GM18517 (cell line): ENCODE measurements at regions not wholly inside any gene's neighbourhood (a gene's known extent, or its start where the extent isn't known, plus 50 kb on each side); places are given as distances from the start of the nearest gene placed in this dataset.
"Not testable (repeated sequence)": the region's sequence is repeated elsewhere in the genome, so short reads cannot be mapped to it uniquely, and the experiment has no call there.

ENCODE experiments used
- ATAC-seq: cut with Tn5 transposase; IDR thresholded peaks from one replicate; pipeline ENCODE4 v1.9.1; 2021; ENCODE audit warnings: mild to moderate bottlenecking, moderate library complexity; ENCODE audit not compliant: unreplicated experiment

DNA sequence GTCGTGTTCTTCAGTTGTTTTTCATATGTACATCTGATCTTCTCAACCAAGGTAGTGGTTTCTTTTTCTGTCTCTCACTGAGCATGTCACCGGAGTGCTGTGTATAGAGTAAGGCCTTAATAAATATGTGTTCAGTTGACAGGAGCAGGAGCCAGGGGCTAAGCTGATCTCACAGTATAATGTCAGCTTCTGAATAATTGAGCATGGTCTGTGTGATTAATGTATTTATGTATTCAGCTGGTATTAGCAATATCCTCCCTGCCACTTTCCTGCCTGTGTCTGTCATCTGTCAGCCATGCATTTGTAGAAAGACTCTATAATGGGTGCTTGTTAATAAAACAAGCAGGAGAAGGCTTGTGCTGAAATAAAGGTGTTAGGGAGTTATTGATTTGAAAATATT lies 198.9 kb downstream of the ADCYAP1 start:
- ATAC-seq = no peak

DNA sequence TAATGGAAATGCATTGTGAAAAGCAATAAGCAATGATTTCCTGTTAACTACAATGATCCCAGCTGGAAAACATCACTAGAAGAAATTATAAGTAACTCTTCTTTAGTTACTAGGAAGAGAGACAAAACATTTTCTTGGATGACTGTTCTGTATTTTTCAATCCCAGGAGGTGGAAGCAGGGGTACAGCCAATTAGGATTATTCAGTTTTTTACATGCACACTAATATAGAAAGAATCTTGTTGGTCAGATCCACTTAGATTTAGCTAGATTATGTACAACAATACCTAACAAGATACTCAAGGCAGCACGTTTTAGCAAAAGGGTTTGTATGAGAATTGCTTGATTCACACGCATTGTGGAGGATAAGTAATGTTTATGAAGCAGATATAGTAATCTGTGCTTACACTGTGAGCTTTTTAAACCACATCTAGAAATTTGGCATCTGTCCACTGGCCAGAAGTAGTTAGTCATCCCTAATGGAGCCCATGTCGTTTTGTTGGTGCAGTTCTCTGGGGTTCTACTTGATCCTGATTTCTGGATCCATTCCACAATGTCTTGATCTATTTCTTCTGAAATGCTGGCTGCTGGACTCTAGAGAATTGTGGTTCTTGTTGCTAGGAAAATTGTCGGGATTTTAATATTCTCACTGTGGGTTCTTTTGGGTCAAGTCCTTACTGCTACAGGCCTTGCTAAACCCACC lies 199.7 kb downstream of the ADCYAP1 start:
- ATAC-seq = no peak

DNA sequence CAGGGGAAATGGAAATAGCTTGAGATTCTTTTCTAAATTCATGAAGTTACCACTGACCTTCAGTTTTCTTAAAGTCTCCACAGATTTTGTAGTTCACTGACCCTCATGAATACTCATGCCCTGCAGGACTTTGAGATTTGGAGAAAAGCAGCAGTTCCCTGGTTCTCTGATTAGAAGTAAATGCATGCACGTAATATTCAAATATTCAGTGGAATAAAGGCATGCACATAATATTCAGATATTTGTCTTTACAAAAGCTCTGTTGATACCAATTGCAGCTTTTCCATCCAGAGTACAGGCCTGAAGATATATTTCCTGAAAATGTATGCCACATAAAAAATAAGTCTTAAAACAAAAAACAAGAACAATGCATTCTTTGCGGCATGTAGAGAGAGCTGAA lies 219.8 kb downstream of the ADCYAP1 start:
- ATAC-seq = no peak

DNA sequence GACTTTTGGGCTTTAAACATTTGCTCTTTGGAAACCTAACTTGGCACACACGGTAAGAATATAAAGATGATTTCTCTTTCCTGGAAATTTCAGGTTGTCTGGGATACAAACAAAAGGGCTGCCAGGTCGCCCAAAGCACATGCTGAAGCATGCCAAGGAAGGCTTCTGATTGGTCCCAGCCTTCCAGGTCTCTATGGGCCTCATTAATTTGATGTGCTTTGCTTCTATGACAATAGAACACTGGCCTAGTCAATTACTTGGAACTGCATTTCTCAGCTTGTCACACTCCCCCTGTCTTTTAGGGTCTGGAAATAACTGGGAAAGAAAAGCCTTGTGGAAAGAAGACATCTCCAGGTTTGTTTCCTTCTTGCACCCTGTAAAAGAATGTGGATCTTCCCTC lies 228.9 kb downstream of the ADCYAP1 start:
- no peak for ATAC-seq

DNA sequence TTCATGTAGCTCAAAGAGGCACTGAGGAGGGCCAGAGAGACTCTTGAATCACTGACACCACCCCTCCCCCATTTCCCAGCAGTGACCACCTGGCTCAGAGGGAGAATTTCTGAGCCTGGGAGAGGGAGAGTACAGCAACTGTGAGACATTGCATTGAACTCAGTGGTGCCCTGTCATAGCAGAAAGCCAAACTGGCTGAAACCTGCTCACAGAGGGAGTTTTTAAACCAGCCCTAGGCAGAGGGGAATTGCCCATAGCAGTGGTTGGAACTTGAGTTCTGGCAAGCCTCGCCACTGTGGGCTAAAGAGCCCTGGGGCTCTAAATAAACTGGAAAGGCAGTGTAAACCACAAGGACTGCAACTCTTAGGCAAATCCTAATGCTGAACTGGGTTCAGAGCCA lies 243.1 kb downstream of the ADCYAP1 start:
- no peak for ATAC-seq

DNA sequence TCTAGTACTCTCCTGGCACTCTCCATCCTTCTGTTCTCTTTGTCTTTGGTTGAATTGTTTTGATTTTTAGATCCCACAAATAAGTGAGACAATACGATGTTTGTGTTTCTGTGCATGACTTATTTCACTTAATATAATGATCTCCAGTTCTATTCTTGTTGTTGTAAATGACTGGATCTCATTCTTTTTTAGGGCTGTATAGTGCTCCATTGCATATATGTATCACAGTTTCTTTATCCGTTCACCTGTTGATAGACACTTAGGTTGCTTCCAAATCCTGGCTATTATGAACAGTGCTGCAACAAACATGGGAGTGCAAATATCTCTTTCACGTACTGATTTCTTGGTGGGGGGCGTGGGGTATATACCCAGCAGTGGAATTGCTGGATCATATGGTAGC lies 245.0 kb downstream of the ADCYAP1 start:
- no peak for ATAC-seq

DNA sequence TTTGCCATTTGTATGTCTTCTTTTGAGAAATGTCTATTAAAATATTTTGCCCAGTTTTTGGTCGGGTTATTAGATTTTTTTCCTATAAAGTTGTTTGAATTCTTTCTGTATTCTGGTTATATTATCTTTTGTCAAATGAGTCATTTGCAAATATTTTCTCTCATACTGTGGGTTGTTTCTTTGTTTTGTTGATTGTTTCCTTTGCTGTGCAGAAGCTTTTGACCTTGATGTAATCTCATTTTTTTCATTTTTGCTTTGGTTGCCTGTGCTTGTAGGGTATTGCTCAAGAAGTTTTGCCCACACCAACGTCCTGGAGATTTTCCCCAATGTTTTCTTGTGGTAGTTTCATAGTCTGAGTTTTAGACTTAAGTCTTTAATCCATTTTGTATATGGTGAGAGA lies 245.7 kb downstream of the ADCYAP1 start:
- ATAC-seq = no peak

DNA sequence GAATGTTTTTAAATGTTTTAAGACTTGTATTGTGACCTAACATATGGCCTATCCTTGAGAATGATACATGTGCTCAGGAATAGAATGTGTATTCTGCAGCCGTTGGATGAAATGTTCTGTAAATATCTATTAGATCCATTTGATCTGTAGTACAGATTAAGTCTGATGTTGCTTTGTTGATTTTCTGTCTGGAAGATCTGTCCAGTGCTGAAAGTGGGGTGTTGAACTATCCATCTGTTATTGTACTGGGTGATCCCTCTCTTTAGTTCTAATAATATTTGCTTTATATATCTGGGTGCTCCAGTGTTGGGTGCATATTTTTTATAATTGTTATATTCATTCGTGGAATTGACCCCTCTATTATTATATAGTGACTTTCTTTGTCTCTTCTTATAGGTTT lies 248.3 kb downstream of the ADCYAP1 start:
- ATAC-seq = not testable (repeated sequence)

DNA sequence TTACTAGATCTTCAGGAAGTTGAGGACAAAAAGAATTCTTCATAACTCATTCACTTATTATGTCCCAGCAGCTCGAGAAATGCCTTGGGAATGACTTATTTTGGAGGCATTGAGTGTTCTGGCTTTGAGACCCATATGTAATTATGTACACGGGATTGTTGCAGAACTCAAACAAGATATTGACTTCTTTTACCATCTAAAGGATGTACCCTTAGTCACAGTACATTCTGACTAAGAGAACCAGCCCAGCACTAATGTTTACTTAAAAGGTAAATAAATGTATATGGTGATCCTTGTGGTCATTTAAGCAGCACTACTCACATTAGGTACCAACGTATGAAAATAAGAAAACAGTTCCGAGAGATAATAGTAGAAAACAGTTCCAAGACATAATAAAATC lies 268.9 kb downstream of the ADCYAP1 start:
- ATAC-seq = no peak

DNA sequence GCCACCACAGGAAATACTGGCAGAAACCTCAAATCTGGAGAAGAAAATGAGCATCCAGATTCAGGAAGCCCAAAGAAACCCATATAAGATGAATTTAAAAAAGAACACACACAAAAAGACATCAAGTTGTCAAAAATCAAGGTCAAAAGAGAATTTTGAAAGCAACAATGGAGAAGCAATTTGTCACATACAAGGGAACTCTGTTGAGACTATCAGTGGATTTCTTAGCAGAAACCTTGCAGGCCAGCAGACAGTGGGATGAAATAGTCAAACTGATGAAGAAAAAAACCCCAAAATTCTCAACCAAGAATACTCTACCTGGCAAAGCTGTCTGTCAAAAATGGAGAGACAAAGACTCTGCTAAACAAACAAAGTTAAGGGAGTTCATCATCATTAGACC lies 272.6 kb downstream of the ADCYAP1 start:
- no peak for ATAC-seq

DNA sequence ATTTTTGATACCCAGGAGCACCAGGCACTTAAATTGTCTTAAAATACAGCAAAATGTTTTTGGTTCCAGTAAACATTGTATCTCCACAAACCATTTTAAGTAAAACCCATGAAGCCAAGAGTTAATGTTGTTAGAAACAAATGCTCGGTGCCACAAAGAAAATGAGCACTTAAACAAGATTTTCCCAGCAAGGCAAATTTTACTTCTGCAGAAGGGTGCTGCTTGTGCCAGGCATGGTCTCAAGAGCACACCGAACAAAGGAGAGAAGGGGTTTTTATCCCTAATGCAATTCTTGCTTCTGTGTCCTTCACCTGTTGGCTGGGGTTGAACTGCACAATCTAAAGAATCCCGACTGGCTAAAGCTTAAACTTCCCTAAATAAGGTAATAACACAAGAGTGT lies 286.7 kb downstream of the ADCYAP1 start:
- ATAC-seq = no peak

DNA sequence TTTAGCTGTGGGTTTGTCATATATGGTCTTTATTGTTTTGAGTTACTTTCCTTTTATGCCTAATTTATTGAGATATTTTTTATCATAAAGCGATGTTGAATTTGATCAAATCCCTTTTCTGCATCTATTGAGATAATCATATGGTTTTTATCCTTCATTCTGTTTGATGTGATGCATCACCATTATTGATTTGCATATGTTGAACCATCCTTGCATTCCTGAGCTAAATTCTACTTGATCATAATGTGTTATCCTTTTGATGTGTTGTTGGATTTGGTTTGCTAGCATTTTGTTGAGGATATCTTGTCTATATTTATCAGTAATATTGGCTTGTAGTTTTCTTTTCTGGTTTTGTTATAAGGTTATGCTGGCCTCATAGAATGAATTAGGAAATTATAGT lies 308.5 kb downstream of the ADCYAP1 start:
- ATAC-seq = no peak

DNA sequence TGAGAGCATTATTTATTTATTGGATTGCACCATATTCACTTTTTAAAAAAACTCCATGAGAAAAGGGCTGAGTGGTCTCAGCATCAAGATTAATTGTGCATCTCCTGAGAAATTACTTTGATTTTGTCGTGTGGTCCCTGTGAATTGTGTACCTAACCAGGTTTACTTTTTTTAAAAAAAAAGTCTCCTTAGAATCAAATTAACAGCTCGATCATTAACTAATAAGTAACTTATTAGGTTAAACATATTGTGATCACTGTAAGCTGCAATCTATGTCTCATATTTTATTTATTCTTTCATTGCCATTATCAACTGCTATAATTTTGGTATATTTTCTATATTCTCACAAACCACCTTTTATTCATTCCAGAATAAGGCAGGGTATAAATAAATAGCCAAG lies 318.2 kb downstream of the ADCYAP1 start:
- no peak for ATAC-seq

DNA sequence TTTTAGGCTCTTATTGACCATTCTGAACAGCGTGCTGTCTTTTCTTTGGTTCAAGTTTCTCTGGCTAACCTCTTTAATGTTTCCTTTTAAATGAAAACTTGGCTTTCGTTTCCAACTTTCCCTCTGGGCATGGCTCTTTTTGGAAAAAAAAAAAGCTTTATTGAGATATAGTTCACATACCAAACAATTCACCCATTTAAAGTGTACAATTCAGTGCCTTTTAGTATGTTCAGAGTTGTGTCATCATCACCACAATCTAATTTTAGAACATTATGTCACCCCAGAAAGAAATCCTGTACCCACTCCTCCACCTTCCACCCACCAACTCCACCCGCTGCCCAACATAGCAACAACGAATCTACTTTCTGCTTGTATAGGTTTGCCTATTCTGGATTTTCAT lies 322.4 kb downstream of the ADCYAP1 start:
- no peak for ATAC-seq

DNA sequence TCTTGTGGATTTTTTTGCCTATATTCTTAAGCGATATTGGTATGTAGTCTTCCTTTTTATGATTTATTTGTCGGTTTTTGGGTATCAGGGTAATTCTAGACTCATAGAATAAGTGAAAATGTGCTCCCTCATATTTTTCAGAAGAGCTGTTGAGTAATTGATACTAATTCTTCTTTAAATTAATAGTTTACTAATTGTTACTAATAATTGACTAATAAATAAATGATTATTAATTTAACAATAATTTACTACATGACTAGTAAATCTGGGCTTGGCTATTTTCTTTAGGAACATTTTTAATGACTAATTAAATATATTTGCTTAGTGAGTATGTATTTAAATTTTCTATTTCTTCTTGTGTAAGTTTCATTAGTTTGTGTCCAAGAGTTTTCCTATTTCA lies 325.0 kb downstream of the ADCYAP1 start:
- no peak for ATAC-seq

DNA sequence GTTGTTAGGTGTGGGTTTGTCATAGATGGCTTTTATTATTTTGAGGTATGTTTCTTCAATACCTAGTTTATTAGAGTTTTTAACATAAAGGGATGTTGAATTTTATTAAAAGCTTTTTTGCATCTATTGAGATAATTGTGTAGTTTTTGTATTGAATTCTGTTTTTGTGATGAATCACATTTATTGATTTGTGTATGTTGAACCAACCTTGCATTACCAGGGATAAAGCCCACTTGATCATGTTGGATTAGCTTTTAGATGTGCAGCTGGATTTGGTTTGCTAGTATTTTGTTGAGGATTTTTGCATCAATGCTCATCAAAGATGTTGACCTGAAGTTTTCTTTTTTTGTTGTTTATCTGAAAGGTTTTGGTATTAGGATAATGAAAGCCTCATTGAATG lies 328.2 kb downstream of the ADCYAP1 start:
- no peak for ATAC-seq

DNA sequence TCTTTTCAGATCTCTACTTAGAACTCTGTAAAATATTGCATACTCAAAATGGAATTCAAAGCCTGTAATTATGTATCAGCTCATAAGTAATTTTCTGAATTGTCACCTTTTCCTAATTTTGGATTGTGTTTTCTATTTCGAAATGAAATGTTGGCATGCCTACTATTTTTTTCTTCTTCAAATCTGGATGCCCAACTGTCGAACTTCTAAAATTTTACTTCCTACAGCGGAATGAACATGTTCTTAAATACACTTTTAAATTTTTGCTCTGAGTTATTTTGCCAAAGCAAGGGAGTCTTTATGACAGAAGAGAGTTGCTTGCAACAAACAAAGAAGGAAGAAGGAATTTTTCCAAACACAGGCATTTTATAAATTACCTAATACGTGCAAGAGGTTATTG lies 336.0 kb downstream of the ADCYAP1 start:
- no peak for ATAC-seq

DNA sequence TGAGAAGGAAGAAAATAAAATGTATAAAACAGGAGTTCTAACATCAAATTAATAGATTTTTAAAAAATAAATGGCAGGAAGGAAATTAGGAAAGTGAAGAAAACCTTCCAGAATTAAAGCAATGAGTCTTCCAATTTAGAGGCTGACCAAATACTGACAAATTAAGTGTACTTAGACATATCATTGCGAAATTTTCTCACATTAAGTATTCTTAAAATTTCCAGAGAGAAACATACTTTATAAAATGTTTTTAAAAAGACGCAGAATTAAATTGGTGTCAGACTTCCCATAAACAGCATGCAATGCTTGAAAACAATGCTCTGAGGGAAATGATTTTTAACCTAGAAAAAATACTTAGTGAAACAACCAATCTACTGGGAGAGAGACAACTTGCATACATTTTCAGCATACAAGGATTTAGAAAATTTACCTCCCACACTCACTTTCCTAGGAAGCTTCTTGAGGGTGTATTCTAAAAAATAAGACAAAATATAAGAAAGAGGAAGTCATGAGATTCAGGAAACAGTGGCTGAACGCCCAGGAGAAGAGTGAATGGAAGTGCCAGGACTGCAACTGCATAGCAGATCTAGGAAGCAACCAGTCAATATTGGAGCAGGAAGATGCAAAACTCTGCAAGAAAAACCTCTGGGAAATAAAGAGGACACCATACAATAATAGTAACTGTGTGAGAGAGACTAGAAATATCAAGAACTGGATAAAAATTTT lies 339.9 kb downstream of the ADCYAP1 start:
- no peak for ATAC-seq

DNA sequence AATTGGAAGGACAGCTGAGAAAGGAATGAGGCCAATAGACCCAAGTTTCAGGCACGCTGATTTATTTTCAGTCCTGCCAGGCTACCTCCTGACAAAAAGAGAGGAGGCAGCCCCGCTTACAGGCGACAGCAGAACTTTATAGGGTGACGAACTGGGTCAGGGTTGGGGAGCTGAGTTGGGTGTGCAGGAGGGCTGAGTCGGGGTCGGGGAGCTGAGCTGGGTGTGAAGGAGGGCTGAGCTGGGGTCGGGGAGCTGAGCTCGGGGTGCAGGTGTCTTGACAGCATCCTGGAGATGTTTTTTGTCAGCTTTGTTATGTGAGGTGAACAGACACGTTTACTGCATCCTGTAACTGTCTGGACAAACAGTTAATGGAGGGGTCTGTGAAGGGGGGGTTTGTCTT lies 342.2 kb downstream of the ADCYAP1 start:
- no peak for ATAC-seq

DNA sequence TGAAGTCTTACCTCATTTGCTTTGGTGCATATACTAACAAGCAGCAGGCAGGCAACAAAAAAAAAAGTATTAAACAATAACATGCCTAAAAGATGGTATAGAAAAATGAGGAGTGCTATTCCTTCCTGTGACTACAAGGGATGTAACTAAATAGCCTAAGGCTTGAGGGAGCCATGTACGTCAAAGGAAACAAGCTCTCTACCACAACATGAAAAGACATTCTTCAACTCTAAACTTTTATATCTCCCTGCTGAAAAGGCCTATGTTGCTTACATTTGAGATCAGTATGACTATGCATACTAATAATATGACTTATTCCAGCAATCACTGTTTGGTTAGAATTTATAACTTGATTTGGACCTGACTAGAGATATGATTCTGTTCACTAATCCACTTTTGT lies 347.9 kb downstream of the ADCYAP1 start:
- no peak for ATAC-seq

DNA sequence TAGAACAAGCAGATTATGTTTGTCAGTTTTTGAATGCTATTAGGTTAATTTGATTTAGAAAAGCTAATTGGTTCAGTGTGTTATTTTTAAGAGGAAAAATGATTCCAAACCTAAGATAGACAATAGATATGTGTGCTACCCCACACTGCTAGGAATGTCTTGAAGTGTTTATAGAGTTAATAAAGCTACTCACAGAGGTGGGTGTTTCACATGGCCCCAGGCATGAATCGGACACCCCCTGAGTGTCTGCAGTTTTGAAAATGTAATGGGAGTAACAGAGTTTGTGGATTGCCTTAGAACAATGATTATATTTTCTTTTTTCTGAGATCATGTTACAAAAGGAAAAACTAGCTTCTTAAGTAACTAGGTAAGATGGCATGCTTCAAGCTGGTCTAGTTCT lies 348.3 kb downstream of the ADCYAP1 start:
- ATAC-seq = no peak

DNA sequence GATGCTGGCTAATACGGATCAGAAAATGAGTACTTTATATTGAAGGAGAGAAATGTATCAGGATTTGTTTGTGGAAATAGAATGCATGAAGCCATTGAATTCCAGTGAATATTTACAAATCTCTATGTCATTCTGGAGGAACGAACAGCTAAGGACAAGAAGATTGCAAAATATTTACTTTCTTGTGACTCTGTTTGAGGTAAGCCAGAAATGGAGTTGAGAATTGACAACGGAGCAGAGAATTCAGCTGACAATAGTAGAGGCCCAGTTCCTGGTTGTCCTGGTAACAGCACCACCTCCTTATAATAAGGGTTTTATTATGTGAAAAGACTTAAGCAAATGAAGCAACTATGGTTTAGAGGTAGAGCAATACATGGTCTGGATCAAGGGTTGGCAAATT lies 349.2 kb downstream of the ADCYAP1 start:
- no peak for ATAC-seq

DNA sequence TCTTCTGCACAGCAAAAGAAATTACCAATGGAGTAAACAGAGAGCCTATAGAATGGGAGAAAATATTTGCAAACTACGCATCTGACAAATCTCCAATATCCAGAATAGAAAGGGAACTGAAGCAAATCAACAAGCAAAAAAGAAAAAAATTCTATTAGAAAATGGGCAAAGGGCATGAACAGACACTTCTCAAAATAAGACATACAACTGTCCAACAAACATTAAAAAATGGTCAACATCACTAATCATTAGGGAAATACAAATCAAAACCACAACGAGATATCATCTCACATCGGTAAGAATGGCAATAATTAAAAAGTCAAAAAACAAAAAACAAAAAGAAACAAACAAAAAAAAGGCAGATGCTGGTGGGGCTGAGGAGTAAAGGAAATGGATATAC lies 356.4 kb downstream of the ADCYAP1 start:
- no peak for ATAC-seq
